ENCODE measurements at regions not wholly inside any gene's neighbourhood (a gene's known extent, or its start where the extent isn't known, plus 50 kb on each side); places are given as distances from the start of the nearest gene placed in this dataset.

DNA sequence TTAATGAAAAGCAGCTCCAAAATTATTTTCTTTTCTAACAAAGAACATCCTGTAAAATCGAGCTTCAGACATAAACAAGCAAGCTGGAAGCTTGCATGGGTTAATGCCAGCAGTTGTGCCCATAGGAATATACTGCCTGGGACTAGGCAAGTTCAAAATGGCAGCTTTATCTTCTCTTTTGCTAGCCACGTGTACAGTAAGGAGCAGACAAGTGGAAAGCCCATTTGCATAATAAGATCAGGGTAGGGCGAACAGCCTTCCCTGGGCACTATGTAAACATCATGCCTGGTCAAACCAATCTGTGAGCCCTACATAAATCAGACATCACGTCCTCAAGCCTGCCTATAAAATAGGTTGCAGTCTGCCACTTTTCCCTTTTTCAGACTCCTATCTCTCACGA is 489.7 kb downstream of the RFC3 start:
- DNase-seq, result no peak

DNA sequence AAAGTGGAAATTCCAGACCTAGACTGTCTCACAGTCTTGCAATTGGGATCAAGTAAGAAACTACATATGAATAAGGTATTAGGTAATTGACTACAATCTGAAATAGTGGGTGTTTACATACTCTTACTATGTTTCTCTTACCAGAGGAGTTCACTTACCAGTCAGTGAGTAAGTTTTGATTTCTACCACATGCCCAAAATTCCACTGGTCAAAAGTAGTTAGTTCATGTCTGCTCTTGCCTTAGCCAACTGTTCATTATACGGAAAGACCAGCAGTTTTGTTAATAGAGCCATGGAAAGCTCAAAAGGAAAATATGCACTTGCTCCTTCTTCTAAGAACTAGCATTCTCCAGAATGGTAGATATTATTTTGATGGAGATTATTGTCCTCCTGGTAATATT is 490.8 kb downstream of the RFC3 start:
- DNase-seq, result no peak

DNA sequence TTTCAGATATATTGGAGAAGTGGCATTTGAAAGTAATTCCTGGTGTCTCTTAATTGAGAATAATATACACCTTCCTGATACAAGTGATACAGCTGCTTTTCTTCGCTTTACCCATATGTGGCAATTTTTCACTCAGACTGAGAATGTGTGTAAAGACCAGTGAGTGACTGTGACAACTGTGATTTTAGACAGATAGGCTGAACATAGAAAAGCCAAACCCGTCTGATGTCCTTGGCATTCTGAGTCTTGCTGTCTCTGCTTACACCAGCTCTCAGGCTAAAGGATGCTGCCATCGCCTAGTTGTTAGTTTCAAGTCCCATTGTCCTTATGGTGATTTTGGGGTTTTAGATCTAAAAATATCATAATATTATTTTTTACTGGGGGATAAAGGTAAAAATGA is 492.6 kb downstream of the RFC3 start:
- no peak for DNase-seq

DNA sequence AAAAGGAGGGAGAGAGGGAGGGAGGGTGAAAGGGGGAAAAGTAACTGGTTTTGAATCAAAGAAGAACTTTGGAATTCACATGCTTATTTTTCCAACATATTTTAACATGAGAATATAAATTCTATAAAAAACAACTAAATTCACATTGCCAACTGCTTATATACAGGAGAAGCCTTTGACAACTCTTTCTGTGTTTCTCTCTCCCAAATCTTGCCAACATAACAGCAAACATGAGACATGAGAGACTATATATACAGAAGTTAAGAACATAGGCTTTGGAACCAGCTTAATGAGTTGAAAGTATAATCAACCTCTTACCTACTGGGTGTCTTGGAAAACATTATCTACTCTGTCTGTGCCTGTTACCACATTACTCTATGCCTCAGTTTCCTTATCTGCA is 493.3 kb downstream of the RFC3 start:
- no peak for DNase-seq

DNA sequence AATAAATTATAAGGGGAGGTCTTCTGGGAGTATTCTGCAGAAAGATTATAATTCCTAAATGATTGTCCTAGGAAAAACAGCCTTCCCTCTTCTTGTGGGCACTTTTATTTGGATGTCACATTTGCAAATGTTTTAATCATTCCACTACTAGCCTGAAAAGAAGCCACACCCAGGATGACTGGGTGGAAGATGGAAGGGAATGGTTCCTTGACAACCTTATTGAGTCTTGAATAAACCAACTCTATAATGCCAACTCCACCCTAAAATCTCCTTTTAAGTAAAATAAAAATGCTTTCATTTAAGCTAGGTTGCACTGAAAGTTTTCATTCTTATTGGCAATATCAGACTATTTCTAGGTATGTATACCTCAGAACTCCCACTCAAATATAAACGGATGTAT is 494.6 kb downstream of the RFC3 start:
- no peak for DNase-seq

DNA sequence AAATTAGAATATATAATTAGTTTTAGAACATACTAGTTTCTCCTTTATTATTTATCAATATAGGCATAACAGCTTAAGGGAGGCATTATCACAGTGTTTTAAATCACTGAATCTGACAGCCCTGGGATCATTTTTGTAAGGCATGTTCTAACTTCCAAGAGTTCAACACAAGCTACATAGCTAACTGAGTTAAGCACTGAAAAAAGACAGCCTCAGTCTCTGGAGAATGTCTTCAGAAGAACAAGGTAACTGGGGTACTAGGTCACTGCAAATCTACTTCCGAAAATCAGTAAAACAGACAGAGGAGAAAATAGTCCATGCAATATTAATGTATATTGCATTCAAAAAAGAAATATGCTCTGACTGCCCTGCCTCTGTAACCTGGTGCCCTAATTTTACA is 502.1 kb downstream of the RFC3 start:
- no peak for DNase-seq

DNA sequence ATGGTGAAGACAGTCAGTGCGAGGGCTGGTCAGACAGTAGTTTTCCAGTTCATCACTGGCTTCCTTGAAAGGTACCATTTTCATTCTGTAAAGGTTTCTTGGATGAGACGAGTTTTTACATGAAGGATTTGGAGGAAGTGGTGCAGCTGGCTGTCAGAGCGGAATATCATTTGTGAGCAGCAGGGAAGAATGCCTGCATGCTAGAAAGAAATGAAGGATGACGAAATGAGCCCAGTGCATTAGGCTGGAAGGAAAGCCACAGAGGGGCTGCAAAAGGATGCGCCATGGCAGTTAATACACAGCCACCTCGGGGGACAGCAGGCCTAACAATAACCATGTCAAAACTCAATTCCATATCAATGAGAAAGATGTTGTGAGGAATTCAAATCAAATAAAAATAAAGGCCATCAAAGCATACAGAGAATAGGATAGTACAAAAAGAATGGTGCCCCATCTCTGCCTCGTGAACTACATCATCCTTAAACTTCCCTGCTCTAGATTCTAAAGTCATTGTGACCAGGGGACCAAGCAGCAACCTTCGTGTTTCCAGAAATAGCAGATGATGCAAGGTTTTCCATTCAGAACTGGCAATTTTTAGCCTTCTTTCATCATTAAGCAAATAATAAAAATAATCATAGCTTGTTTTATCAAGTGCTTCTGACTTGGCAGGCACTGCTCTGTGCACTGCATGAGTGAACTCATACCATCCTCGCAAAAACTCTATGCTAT is 504.2 kb downstream of the RFC3 start:
- no peak for DNase-seq

DNA sequence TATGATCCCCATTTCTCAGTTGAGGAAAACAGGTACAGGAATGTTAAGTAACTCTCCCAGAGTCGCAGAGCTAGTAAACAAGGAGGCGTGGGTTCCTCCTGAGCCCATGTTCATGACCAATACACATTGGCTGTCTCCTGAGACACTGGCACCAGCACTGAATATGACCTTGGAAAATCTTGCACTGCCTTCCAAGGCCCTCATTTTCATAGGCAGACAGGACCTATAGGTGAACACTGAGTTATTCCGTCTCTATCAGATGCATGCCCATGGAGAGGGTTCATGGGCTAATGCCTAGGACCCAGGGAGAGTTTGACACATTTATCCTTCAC is 504.8 kb downstream of the RFC3 start:
- no peak for DNase-seq

DNA sequence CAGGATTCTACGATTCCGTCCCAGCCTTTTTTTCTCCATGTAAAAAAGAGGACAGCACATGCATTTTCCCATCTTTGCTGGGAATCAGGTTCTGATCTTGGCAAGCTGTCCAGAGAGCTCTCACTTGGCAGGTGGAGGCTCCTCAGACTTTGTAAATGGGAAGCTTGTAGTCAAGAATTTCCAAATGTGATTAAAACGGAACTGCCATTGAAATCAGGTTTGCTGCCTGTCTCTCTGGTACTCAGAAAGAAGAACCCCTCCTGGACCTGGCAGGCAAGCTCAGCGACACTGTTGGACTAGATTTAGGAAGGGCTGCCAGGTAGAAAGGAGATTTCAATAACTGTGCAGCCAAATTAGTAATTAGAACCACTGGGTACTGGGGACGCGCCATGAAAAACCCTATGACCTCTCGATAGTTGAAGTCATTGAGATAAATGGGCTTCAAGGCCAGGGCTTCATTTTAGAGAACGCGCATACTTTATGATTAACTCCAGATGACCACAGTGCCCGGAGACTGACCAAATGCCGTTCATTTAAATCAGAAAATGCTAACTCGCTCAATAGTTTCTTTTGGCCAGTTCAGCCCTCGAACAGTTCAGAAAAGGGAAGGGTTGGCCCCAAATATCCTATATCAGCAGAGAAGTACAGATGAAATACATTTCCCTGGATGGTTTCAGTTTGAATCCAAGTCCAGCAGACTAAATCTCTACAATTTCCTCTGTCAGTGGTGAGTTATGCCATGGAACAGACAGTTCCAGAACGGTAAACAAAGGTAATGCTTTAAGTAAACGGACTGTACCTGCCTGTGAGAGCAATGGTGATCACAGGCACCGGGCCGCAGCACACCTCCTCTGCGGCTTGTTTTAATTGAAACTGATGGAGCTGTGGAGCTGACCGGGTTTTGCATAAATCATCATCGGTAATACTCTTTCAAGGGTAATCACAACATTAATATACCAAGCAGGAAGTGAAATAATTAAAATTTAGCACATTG is 517.4 kb downstream of the RFC3 start:
- DNase-seq, result no peak

DNA sequence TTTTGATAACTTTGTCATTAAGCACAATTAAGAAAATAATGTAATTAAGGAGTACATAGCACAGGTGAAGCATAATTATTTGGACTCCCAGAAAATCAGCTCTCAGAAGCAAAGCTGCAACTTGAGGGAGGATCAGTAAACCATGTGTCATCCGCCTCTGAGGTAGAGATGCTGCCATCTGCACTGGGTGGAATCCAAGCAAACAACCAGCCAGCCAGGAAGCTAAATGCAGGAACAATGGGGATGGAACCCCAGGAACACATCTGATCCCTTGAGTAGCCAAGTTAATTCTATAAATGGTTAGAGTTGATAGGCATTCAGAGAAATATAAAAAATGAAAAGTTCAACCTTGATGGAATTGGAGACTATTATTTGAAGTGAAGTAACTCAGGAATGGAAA is 520.2 kb downstream of the RFC3 start:
- DNase-seq, result no peak

DNA sequence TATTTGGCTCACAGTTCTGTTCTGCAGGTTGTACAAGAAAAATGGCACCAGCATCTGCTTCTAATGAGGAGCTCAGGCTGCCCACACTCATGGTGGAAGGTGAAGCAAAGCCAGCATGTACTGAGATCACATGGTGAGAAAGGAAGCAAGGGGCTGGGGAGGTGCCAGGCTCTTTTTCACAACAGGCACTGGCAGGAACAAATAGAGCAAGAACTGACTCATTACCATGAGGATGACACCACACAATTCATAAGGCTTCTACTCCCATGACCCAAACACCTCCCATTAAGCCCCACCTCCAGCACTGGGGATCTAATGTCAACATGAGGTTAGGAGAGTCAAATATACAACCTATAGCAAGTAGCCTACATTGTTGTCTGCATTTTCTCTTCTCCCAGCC is 522.6 kb downstream of the RFC3 start:
- DNase-seq, result no peak

DNA sequence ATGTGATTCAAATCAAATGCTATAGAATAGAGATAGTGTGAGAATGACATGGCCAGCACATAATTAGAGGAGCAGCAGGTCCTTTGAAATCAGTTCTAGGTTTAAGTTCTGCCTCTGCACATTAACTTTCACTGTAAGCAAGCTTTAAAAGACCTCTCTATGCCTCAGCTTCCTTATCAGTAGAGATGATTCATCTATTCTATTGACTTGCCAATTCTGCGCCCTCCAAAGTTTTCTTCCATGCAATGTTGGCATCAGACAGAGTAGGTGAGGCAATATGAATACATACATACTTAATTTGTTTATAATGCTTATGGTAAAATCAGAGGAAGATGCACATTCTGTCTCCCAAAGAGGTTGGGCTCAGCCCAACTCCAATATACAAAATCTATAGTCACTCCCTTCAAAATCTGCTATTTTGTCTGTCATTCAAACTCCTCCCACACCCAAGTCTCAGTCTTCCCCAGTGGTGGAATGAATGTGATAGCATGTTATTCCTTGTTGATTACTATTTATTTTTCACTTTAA is 525.5 kb downstream of the RFC3 start:
- DNase-seq, result no peak

DNA sequence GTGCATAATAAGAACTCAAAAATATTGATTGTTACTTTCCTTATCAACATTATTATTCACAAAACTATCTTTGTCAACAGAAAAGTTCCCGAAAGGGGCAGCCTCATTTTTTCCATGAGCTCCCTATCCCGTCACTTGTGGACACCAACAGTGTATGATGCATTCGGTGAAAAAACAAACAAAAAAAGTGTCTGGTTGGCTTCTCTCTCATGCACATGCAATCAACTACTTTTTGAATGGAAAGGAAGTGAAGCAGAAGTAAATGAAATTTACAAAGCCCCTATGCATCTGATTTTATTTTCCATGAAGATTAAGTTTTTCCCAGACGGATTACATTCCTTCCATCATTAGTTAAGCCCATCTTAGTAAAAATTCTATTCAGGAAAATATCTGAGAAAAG is 526.9 kb downstream of the RFC3 start:
- DNase-seq, result no peak

DNA sequence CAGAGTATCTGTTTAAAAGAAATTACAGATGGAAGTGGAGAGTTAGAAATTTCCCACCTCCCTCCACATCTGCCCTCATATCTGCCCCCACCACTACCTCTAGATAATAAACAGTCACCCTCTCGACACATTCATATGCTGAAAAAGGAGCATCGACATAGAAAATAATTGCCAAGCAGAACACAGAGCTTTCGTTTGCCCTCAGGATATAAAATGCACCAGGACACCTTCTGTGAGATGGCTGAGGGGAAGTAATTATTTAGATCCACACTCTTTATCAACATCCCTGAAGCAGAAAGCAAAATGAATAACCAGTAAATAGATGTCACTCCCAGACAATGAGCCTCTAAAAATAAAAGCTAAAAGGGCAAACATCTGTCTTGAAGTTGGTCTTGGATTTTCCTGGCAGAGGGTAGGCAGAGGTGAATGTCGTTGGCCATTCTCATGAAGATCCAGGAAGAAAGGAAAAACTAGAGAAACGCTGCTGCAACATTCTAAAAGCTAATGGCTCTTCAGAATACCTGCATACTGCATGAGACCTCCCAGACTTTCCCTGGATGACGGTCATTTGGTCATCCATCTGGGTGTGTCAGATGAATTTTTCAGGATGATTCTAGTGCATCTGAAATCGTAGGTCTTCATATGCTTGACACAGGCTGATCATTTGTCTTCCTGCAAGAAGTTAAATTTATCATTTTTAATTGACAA is 527.5 kb downstream of the RFC3 start:
- DNase-seq, result no peak

DNA sequence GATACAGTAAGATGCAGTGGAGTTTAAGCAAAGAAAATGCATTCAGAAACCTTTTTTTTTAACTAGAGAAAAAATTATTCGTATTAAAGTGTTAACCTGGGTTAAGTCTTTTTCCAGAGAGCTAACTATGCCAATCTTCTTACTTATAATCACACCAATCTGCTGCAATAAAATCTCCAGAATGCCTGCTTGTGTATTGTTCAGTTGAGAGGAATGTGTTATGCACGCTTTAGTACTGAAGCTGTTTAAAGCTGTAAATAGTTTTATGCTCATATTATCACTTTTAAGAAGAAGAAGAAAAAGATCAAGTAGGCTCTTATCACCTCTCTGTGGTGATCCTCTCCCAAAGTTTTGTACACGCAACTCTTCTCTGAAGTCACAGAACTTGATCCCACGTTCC is 528.7 kb downstream of the RFC3 start:
- no peak for DNase-seq

DNA sequence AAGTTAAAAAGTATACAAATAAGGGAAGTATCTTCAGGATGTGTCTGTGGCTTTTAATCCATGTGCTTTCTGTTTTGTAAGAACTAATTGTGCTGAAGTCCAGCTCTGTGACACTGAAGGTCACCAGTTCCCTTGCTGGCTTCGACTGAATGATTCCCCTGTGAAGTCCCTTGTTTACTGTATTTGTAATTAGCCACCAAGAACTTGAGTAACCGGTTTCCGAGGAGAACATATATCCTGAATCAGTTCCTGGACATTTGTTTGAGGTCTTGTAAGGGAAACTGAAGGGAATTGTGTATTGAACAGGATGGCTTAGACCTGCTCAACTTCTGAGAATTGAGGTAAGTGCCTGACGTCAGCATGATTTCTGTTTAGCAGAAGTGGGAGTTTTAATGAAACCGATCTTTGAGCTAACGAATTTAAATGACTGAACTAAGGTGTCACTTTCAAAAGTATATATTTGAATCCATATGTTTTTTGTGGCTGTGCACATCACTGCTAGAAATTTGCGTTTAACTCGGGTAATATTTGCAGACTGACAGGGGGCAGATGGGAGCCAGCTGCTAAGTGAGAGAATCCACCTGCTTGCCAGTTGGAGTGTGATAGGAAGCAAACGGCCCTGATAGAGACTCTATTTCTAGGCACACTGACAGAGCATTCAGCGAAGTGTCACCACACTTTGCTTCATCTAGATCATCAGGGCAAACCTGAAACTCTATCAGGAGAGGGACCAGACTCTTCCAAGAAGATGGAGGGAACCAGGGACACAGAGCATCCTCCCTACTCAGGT is 530.0 kb downstream of the RFC3 start:
- peak in 1 of 51 donors; percentile 1 for DNase-seq

DNA sequence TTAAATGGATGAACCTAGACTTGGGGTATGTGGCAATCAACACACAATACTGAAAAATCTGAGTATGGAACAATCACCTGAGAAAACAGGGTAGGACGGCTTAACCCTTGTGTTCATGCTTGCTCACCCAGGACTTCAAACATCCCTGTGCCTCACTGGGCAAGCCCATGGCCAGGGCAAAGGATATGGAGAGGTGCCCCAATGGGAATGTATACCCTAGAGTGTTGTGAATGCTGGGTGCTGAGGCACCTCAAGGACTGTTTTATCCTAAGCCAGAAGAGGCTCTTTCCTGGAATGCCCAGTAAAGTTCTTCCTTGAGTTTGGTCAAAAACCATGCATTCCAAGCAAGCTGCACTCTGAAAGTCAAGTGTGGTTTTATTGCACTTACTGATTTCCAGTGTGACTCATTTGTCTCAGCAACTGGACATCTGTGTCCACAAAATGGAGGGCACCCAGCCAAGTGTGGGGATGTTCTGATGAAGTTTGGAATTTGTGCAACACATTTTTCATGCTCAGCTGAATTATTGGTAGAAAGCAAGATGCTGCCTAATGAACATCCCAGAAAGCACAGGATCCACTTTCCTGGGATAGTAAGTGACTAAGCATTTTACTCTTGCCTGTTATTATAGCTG is 531.3 kb downstream of the RFC3 start:
- no peak for DNase-seq

DNA sequence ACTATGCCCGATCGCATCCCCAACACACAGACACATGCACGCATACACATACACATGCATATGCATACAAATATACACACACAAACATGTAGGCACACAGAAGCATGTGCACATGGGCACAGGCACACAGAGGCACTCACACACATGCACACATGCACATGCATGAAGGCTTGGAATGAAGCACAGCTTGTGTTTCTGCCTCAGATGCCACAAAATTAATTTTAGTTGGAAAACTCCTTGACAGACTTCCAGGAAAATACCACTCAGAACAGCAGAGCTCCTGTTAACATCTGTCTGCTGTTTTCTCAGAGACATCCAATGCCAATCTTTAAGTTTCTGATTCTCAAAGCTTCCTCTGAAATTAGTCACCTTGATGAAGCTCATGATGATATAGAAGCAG is 532.7 kb downstream of the RFC3 start:
- DNase-seq, result no peak

DNA sequence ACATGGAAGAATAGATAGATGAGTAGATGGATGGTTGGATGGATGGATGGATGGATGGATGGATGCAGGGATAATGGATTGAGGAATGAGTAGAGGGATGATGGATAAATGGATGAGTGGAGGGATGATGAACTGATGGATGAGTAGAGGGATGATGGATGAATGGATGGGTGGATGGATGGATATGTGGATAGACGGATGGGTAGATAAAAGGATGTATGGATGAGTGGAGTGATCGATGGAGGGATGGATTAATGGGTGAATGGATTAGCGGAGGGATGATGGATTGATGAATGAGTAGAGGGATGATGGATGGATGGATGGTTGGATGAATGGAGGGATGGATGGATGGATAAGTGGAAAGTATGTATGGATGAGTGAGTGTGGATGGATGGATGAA is 533.2 kb downstream of the RFC3 start:
- no peak for DNase-seq

DNA sequence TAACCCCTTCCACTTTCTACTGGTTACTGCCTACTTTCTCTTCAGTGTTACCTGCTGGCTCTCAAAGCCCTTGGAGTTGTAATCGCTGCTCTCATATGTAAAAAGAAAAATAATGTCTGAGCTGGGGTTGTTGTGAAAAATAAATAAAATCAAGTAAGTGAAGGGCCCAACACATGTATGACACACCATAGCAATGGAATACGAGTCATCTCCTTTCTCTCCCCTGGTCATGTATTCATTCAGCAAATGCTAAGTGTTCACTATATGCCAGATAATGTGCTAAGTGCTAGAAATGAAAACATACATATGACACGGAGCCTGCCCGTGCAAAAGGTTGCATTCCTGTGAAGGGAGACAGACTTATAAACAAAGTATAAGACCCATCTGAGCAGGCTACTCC is 535.0 kb downstream of the RFC3 start:
- DNase-seq, result no peak

All from hypothalamus (tissue), 51 donors.